HG03521 (cell line): ENCODE measurements at regions not wholly inside any gene's neighbourhood (a gene's known extent, or its start where the extent isn't known, plus 50 kb on each side); places are given as distances from the start of the nearest gene placed in this dataset.
"Not testable (repeated sequence)": the region's sequence is repeated elsewhere in the genome, so short reads cannot be mapped to it uniquely, and the experiment has no call there.

Experiments used
- ATAC-seq: cut with Tn5 transposase; IDR thresholded peaks from one replicate; pipeline ENCODE4 v1.9.1; 2021; ENCODE audit warnings: mild to moderate bottlenecking, moderate library complexity; ENCODE audit not compliant: unreplicated experiment

DNA sequence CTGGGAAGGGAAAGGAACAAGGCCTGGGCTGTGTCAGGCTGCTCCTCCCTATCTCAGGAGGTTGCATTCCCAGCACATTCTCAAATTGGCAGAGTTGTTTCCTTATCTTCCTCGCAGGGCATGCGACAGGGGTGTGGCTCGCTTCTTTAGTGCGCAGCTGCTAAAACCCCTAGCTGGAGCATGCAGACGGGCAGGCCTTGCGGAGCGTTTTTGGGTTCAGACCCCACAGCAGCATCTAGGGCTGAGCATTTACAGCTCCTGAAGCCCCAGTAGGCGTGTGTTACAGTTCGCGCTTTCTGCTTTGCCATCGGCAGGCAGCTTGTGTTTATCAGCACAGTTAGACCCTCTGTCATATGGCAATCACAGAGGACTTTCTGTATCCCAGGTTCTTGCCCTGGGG is 392.4 kb downstream of the TECRL start:
- no peak for ATAC-seq

DNA sequence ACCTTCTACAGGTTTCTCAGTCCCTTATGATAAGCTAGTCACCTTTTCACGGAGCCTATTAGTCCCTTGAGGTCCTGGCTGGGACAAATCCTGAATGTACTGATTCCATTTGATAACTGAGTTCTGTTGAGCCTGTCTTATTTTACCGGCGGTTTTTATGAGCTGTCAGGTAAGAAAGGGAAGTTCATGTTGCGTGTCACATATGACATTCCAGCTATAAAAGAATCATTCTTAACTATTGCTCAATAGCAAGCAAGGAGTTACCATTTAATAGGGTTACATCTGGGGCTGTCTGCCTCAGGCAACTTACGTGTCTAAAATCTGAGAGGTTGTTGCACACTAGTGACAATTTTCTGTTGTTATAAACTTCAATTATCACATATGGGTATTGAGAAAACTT is 394.6 kb downstream of the TECRL start:
- ATAC-seq = no peak

DNA sequence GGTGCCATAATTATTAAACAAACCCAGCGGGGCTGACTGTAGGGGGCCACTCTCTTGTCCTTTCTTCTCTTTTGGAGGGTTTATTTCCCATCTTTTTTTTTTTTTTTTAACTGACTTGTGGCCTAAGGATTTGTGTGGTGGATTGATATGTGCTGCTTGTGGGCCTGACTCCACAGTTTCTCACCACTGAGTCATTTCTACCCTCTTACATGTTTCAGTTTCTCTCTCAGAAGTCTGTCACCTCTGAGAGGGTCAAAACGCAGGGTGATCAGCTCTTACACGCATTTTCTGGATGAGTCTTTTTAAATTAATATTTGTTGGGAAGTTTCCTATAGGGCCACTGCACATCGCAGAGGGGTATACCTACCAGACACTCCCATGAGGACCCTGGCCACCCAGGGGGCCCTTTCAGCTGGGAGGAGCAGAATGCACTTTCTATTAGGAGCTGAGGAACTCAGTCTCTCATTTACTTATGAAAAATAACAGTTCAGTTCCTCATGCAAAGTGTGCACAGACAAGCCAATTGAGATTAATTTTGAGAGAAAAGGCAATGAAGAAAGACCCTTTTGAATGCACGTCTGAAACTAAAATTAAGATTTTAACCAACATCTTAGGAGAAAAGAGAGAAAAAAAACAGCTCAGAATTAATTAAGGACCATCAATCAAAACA is 407.9 kb downstream of the TECRL start:
- no peak for ATAC-seq

- ATAC-seq = no peak
These were observed 409.0 kb downstream of the TECRL start for GRCh38 chr4:64000241-64000640.

DNA sequence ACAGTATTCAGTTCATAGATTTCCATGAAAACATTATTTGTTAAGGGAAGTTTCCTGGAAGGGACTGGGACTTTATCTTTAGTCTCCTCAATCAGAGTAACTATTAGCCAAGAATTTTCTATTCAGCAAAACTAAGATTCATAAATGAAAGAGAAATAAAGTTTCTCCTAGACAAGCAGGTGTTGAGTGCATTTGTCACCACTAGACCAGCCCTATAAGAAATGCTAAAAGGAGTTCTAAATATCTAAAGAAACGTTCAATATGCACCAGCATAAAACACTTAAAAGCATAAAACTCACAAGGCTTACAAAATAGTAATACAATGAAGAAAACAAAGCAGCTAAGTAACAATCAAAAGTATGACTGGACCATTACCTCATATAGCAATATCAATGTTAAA is 423.0 kb downstream of the TECRL start:
- ATAC-seq = no peak

- no peak for ATAC-seq
These were observed 426.0 kb downstream of the TECRL start for GRCh38 chr4:63983224-63983623.

- no peak for ATAC-seq
These were observed 443.4 kb downstream of the TECRL start for GRCh38 chr4:63965875-63966274.

DNA sequence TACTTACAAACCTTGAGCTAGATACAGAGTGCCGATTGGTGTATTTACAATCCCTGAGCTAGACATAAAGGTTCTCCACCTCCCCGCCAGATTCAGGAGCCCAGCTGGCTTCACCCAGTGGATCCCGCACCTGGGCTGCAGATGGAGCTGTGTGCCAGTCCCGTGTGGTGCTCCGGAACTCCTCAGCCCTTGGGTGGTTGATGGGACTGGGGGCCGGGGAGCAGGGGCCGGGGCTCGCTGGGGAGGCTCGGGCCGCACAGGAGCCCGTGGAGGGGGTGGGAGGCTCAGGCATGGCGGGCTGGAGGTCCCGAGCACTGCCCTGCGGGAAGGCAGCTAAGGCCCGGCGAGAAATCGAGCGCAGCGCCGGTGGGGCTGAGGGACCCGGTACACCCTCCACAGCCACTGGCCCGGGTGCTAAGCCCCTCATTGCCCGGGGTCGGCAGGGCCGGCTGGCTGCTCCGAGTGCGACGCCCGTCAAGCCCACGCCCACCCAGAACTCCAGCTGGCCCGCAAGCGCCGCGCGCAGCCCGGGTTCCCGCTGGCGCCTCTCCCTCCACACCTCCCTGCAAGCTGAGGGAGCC is 466.5 kb downstream of the TECRL start:
- ATAC-seq = not testable (repeated sequence)

DNA sequence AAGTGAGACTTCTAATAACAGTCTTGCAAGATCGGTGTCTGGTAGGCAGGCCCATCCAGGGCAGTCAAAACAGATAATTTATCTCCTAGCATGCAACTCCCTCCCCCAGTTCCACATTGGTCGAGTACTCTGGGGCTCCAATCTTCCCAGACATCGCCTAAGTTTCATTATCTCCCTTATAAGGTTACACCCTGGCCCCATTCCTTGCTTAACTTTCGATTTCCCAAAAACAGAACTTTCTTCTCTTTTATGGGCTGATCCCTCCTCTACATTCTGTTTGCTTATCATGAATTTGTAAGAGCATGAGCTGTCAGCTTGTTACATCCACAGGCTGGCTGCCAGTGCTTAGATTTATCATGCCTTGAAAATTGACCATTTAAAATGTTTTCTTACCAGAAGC is 471.3 kb downstream of the TECRL start:
- no peak for ATAC-seq

DNA sequence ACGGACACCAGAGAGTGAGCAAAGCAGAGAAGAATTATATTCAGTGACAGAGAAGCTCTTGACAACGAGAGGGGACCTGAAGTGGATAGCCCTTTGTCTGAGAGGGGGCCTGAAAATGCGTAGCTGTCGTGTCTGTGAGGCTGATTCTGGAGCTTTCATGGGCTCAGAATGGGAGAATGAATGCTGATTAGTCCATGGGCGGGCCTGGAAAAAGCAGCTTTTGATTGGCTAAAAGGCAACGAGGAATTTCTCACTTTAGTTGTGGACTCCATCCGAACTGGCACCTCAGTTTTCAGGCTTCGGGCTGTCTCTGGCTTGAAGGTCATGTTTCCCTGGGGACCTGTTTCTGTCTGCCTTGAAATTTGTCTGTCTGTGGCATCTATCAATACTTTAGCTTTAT is 487.1 kb downstream of the TECRL start:
- no peak for ATAC-seq

- ATAC-seq = no peak
These were observed 487.7 kb downstream of the TECRL start for GRCh38 chr4:63921561-63921960.

GRCh38 chr4:63919636-63920365 is 489.4 kb downstream of the TECRL start:
- no peak for ATAC-seq

DNA sequence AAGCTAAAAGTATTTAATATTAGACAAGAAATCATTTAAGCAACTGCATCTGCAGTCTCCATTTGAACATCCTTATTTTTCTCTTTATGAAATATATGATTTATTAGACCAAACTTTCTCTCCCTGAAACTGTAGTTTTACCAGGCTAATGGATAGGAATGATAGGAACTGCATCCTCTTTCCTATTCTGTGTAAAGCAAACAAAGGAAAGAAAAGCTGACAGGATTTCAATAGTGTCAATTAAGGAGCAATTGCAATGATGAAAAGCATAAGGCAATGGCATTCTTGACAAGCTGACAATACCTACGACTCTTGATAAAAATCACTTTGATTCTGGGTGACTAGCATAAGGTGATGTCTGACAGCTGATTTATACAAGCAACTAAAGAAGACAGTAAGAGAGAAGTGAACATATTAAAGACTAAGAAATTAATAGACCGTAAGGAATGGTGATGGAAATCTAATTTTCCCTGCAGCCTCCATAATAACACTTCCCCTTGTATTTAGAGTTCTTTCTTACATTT is 502.5 kb downstream of the TECRL start:
- no peak for ATAC-seq

GRCh38 chr4:63904201-63904600 is 505.0 kb downstream of the TECRL start:
- no peak for ATAC-seq

DNA sequence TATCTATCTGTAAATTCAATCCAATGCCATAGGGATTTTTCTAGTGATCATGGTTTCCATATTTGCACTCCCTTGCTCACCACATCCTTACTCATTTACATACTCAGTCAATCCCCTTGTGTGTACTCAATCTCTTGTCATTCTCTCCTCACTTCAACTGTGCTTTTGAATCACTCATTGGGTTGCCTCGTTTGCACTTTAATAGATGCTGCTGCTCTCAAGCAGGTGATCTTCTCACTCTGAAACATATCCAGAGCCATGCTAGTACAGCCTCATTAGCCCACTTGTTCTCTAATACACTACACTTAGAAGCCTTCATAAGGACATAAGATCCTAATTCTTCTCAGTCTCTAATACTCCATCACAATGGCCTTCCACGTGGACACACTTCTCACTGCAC is 507.9 kb downstream of the TECRL start:
- no peak for ATAC-seq

- no peak for ATAC-seq
These were observed 510.3 kb downstream of the TECRL start for GRCh38 chr4:63898961-63899360.

DNA sequence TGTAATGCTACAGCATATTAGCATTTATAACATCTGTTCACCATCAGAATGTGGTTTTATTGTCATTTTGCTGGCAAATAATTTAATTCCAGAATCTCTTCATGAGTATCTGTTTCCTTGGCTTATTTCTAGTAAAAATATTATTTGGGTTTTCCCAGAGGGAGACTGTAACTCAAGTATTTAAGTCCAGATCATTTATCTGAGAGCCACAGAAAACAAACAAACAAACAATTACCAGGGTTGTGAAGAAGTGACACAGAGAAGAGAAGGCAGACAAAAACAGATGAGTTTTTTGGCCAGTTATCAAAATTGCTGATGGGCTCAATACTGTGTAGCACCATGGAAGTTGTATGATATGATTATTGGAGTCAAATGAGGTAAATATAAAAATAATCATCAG is 515.1 kb downstream of the TECRL start:
- ATAC-seq = no peak

GRCh38 chr4:63869370-63869769 is 539.9 kb downstream of the TECRL start:
- ATAC-seq = no peak

- ATAC-seq = no peak
These were observed 557.8 kb downstream of the TECRL start for GRCh38 chr4:63851496-63851895.

DNA sequence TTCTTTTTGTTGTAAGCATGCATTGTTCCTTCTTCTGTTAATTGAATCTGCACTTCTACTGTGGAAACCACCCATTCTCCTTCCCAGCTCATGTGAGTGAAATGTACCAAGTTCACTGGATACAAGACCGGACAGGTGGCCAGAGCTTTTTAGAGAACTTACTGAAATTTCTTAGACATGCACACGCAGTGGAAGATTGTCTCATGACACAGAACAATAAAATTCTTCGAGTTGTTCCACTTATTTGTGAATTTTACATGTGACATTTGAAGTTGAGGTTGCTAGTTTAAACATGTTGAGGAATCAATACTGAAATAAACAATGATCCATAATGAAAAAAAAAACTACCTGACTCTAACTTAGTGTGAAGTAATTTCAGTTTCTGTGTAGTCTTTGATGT is 568.0 kb downstream of the TECRL start:
- no peak for ATAC-seq

DNA sequence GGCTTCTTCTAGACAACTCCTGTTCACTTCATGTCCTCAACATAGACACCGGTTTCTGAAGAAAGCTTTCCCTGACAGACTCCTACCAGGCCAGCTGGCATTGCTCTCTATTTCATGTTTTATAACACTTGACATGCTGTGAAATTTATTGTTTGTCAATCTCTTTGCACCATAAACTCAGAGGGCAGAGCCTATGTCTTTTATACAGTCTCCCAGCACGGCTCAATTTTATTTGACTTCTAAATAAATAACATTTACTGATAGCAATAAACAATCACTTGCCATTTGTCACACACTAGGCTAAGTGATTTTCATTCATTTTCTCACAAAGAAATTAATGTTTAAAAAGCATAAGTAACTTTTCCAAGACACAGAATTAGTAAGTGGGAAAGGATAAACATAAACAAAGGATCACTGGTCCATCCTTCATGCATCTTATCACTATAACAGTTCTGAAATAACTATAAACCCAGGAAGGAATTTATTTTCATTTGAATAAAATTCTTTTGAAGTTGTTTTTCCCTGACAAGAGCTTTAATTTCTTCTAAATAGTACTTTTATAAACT is 577.6 kb downstream of the TECRL start:
- ATAC-seq = no peak
